ENCODE measurements at regions not wholly inside any gene's neighbourhood (a gene's known extent, or its start where the extent isn't known, plus 50 kb on each side); places are given as distances from the start of the nearest gene placed in this dataset.

GRCh38 chr1:96999191-96999590, 277.6 kb downstream of the PTBP2 start:
- no peak for DNase-seq

DNA sequence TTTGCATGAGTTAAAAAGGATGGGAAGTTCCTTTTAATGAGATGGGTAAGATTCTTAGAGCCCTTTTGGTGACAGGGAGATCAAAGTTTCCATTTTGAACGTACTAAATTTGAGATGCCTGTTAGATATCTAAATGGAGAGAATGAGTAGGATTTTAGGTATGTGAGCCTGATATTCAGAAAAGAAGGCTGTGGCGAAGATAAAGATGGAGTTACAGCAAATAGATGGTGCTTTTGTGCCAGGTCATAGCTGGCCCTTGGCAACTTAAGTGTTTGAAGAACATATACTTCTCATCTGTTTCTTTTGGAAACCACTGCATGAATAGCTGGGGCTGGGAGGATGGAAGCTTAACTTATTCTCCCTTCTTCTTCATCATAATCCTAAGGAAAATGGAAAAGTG, 282.5 kb downstream of the PTBP2 start:
- no peak for DNase-seq

DNA sequence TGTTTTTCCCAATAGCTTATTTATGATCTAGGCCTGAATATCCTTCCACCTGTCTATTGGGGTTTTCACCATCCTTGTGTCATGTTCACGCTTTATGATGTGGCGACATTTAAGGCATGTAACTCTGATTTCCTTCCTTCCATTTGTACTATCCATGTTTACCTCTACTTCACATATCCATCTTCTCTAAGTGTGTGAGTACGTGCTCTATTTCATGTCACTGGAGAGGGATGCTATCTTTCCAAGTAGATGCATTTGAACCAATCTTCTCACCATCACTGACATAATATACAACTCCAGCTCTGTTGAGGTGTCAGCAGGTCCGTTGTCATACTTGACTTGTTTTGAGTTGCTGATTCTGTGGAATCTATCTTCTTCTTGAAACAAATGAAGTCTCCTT, 283.2 kb downstream of the PTBP2 start:
- no peak for DNase-seq

DNA sequence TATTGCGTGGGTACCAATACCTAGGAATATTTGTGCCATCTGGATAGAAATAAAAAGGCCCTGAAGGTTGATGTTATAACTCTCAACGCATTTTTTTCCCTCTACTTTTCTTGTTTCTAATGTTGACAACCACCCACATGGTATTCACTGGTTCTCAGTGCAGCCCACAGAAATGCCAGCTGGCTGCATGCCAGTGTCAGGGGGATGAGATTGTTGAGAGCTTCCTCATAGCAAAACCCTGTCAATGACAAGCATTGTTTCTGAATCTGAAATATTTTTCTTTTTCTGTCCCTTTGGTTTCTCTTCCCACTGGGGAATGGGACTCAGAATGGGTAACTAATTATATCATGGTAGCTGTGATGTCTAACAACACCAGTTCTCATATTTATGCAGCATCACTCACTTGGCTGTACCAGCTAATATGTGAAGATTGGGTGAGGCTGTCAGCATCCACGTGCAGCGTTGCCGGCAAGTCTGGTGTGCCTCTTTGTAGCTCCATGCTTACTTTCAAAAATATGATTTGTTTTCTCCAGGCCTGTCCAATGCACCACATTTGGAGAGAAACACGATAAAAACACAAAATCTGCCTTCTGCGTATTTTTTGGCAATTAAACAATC, 284.6 kb downstream of the PTBP2 start:
- no peak for DNase-seq

- DNase-seq = no peak
Measured at GRCh38 chr1:97007840-97008604, 286.4 kb downstream of the PTBP2 start.

- DNase-seq = no peak
Measured at GRCh38 chr1:97010566-97011264, 289.1 kb downstream of the PTBP2 start.

GRCh38 chr1:97013136-97013535, 291.6 kb downstream of the PTBP2 start:
- no peak for DNase-seq

DNA sequence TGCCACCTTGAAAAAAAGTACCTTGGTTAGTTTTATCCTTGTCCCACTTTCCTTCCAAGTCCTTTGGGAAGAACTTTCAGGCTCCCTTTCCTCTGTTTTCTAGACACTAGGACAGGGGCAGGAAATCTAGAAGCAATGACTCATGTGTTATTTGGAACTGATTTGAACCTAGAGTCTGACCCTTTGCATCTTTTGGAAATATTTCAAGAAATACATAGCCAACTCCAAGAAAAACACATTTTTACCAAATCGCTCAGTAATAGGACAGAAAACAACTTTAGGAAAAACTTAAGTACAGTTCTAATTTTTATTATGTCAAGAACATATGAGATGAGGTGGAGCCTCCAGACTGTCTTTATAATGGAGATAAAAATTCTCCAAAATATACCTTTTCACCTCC, 292.4 kb downstream of the PTBP2 start:
- no peak for DNase-seq

- no peak for DNase-seq
Measured at GRCh38 chr1:97014426-97014825, 292.8 kb downstream of the PTBP2 start.

DNA sequence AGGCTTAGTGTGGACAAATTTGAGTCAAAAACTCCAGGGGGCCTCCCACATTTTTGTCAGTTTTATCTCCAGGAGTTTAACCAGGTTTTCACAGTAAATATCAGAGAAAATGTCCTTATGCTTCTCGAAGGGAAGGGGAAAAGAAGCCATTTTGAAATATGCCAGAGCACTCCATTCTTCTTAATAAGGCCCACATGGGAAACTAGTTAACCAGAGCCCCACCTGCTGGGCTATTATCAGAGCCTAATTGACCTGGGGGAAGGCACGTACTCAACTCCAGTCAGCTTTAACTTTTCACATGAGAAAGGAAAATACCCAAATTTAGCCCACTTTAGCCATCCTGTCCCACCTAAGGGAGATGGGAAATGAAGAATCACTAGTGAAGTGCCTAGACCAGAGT, 296.3 kb downstream of the PTBP2 start:
- DNase-seq = no peak
